ENCODE measurements at regions not wholly inside any gene's neighbourhood (a gene's known extent, or its start where the extent isn't known, plus 50 kb on each side); places are given as distances from the start of the nearest gene placed in this dataset.

GRCh38 chr6:150299873-150300485 is 68.8 kb upstream of the IYD start:
- DNase-seq = no peak

DNA sequence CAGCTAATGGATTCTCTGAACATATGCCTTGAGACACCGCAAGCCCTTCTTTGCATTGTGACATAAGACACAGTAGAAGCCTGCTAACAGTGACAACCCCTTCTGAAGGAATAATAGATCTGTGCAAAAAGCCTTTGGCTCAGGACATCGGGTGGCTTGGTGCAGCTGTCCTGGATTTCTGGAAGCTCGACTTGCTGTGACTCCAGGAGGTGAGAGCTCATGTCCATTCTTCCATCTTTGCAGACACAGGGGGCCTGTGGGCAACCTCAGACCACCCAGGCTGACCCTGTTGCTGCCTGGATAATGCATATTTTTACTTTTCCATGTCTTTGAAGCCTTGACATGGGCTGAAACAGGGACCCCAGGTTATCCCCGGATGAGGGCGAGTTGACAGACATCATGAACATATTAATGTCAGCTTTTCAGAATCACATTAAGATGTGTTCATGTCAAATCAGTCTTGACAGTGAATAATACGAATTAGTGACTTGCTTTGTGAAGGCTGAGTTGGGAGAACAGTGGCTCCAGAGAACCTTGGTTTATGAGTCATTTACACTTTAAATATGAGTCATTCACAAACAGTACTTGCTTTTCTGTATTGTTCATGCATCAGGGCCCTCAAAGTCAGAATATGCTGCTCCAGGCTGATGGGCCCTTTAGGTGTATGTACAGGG is 66.8 kb upstream of the IYD start:
- DNase-seq = no peak

DNA sequence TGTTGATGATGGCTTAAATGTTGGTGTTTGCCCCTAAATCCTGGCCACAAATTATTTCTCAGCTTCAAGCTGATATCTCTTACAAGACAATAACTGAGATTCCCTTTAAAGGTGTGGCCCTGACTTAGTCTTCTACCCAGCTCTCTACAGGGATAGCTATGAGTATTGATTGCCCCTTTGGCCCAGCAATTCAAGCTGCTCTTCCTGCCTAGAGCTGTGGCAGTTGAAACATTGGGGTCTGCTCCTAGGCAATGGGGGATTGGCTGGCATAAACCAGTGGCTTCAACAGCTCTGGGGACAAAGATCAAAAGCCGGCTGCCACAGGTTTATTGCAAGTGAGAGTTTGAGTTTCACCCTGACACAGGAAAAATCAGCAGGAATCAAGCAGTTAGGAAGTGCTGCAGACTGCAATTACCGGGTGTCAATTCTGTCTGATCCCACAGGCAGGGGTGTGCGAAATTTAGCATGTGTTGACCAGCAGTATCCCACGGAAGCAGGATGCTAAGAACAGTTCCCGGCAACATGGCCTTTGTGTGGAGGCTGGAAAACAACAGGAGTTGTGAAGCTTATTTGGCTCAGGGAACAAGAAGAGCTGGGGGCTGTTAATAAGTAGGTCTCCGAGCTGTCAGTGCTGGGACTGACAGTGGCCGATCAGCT is 66.2 kb upstream of the IYD start:
- DNase-seq = no peak

DNA sequence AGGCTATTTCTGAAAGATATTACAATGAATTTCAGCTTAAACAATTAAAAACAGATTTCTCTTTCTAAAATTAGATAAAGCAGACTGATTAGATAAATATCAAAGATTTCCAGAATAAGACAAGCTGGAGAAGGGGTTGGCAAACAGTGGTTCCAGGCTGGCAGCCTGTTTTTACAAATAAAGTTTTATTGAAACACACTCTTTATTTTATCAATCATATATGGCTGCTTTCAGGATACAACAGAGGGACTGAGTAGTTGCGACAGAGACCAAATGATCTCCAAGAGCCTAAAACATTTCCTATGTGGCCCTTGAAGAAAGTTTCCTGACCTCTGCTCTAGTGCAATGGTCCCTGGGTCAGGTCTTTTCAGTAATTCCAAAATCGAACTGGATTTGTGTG is 65.6 kb upstream of the IYD start:
- DNase-seq = no peak

DNA sequence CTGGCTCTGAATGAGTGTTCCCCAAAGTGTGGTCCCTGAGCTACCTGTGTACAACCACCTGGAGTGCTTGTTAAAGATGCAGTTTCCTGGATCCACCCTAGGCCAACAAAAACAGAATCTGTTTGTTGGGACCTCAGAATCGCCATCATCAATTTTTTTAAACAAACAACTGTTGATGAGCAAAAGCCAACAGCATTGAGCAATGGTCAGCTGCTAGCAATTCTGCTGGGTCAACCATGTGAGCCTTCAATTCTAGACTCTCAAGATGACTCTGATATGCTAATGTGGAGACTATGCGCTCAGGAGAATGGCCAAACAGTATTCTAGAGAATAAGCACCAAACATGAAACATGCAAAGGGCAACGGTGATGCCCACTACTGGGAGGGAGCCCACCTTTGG is 64.4 kb upstream of the IYD start:
- no peak for DNase-seq

DNA sequence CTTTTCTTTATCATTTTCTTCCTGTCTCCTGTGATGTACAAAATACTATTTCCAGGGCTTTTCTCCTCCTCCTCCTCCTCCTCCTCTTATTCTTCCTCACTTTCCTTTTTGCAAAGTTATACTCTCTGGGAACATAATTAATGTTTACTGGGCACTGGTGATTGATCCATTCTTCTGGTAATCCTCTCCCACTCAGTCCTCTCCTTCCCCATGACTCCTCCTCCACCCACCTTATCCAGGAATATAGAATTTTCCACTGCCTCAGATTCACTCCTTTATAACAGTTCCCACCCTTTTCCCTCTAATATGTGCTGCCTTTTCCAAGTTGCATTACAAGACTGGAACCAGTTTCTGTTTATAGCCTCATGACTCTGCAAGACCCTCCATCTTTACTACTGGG is 62.5 kb upstream of the IYD start:
- no peak for DNase-seq

GRCh38 chr6:150307520-150307919 is 61.3 kb upstream of the IYD start:
- DNase-seq = no peak

- no peak for DNase-seq
Observed at GRCh38 chr6:150308812-150309645, 59.8 kb upstream of the IYD start.

DNA sequence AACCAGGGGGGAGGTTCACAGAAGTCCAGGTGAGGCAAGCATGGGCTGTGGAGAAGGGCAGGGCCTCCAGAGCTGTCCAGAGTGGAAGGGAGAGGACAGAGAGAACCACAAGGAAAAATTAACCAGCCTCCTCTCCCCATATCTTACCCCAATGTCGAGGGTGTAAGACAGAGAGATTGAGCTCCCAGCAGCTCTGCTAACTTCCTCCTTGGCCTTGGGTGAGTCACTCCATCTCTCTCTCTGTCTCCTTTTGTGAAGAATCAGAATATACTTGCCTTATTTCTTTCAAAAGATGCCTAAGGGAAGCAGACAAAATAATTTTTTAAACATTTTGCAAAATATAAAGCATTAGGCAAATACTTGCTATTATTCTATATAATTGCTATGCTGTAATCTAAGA is 58.3 kb upstream of the IYD start:
- no peak for DNase-seq

DNA sequence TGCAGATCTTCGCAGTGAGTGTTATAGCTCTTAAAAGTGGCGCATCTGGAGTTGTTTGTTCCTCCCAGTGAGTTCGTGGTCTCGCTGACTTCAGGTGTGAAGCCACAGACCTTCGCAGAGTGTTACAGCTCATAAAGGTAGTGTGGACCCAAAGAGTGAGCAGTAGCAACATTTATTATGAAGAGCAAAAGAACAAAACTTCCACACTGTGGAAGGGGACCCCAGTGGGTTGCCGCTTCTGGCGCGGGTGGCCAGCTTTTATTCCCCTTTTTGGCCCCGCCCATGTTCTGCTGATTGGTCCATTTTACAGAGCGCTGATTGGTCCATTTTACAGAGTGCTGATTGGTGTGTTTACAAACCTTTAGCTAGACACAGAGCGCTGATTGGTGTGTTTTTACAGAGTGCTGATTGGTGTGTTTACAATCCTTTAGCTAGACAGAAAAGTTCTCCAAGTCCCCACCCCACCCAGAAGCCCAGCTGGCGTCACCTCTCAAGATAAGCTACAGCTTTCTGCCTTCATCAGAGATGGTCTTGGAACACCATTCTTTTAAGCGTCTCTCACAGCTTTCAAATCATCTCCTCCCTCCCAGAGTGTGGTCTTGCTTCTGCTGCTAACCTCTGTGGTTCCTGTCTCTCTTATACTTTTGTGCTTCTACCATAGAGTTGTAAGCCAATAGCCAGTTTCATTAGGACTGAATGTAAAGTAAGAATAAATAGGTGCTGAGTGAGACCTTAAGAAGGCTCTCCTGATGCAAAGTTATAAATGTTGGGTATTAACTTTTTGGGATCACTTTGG is 57.5 kb upstream of the IYD start:
- DNase-seq = peak; percentile 15

GRCh38 chr6:150312395-150312794 is 56.4 kb upstream of the IYD start:
- DNase-seq = no peak

DNA sequence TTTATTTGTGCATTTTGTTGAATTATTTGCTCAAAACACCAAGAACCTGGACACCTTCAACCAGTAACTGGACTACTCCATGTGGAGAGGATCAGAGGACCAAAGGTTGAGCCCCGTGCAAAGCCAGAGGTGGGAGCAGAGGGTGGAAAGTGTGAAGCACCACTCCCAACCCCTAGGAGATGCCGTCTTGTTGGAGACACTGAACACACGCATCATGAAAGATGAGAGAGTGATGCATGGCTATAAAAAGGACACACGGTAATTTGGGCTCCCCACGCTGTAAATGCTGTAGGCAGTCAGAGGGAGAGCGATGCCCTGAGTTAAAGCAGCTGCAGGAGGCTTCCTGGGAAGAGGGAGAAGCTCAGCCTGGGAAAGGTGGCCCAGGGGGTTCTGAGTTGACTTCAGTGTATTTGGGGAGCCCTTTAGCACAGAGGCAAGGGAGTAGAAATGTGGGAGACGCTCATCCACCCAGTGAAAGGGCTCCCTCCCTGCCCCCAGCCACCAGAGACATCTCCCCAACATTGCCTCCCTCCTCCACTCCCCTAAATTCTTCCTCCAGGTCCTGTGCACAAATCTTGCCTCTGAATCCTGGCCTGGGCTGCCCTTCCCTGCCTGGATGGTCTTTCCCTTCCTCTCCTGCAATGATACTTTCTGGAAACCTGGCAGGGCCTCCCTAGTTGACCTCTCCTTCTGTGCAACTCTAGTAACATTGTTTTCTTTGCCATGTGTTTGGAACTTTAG is 55.8 kb upstream of the IYD start:
- DNase-seq = no peak

DNA sequence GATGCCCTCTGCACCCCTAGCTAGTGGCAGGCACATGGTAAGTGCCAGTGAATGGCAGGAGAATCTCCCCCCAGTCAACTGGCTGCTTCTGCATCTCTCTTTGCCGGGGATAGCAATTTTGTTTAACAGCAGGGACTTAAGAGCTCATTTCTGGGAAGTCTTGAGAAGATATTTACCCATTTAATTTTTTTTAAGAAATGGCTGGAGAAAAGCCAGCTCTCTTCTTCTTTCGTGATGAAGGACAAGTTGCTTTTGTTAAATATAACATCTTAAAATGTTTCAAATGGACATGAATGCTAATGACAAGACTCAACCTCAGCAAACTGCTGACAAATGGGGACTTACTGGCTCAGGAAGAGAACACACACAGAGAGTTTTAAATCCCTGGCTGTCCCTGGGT is 55.0 kb upstream of the IYD start:
- no peak for DNase-seq

DNA sequence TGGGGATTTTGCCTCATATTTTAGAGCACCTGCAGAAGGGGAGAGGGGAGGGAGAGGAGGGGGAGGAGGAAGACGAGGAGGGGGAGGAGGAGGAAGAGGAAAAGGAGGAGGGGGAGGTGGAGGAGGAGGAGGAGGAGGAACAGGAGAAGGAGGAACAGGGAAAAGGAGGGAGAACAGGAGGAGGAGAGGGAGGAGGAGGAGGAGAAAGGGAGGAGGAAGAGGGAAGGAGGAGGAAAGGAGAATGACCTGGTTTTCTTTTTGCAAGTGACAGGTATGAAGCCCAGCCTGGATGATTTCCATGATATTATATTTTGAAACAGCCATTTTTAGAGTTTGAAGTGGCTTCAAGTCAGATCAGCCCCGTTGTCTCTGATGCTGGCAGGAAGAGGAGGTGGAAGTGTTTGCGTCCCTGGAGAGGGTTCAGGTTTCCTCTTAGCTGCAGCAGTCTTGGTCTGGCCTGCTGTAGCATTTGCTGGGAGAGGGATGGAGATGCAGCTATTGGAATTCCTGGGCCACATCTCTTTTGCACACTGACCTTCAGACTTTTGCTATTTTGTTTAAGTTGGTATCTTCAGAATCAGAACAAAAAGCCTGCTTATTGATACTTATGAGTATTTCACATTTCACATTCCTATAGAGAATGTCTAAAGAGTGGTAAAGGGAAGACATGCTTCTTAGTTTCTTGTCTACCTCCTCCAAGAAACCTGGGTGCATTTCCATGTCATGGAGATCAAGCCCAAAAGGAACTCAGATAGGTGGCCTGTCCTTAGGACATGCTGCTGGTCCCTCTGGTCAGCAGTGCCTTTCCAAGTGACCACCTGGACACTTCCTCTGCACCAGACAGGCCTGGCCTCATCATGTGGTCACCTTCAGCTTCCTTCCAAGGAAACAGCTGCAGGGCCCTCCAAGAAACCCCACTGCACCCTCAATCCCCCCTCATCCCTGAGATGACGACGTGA is 54.3 kb upstream of the IYD start:
- no peak for DNase-seq

DNA sequence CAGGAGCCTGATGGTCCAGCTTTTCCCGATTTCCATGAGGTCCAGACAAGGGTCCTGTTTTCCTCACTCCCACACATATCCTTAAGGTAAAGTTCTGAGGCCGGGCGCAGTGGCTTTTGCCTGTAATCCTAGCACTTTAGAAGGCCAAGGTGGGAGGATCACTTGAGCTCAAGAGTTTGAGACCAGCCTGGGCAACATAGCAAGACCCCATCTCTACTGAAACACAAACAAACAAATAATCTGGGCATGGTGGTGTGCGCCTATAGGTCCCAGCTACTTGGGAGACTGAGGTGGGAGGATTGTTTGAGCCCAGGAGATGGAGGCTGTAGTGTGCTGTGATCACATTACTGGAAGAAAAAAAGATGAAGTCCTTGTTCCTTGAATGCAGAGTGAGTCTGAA is 53.2 kb upstream of the IYD start:
- no peak for DNase-seq

- no peak for DNase-seq
Observed at GRCh38 chr6:150316936-150317335, 51.9 kb upstream of the IYD start.

Data from activated gamma-delta T cell (primary cell).